Neural cell (in vitro differentiated cells): ENCODE measurements at regions not wholly inside any gene's neighbourhood (a gene's known extent, or its start where the extent isn't known, plus 50 kb on each side); places are given as distances from the start of the nearest gene placed in this dataset.

ENCODE experiments used
- EZH2 ChIP-seq: fragments of 200-600, 300-800 bp; shearing (Covaris generic), sonication (generic); IDR thresholded peaks from 2 replicates; pipeline ENCODE4 v1.6.1; 2014; ENCODE audit warnings: antibody characterized with exemption, low read length, borderline replicate concordance, mild to moderate bottlenecking; ENCODE audit not compliant: insufficient read depth, poor library complexity, severe bottlenecking
- POLR2AphosphoS5 ChIP-seq: IDR thresholded peaks from 2 replicates; pipeline ENCODE4 v1.6.1; 2012
- SMC3 ChIP-seq: fragments of 450-650 bp; conservative IDR thresholded peaks from 2 replicates; pipeline ENCODE4 v1.6.1; 2014; ENCODE audit warnings: antibody characterized with exemption, mild to moderate bottlenecking, moderate library complexity; ENCODE audit not compliant: poor library complexity
- TF ChIP-seq, protein P1 (sequence below): fragments of 450-650 bp; IDR thresholded peaks from 2 replicates; pipeline ENCODE4 v1.5.1; 2014; ENCODE audit warnings: antibody characterized with exemption, mild to moderate bottlenecking, moderate library complexity; ENCODE audit not compliant: poor library complexity, severe bottlenecking

DNA sequence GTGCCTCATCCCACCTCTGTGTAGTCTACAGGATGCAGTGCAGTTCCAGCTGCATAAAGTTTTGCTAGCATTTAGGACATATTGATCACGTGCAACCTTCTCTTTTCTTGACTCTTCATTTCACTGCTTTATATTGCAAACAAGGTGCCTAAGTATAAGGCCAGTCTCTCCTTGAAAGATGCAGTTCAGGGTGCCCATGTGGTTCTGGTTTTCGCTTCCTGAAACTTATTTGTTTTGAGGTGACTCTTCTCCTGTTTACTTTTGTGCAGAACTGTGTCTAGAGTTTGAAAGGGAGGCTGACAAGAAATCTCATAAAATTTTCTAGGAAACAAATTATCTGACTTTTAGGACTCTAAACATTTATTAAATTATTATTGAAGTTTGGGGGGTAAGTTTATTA lies 189.9 kb downstream of the UBE2E3 start:
- TF ChIP-seq, protein P1, sequence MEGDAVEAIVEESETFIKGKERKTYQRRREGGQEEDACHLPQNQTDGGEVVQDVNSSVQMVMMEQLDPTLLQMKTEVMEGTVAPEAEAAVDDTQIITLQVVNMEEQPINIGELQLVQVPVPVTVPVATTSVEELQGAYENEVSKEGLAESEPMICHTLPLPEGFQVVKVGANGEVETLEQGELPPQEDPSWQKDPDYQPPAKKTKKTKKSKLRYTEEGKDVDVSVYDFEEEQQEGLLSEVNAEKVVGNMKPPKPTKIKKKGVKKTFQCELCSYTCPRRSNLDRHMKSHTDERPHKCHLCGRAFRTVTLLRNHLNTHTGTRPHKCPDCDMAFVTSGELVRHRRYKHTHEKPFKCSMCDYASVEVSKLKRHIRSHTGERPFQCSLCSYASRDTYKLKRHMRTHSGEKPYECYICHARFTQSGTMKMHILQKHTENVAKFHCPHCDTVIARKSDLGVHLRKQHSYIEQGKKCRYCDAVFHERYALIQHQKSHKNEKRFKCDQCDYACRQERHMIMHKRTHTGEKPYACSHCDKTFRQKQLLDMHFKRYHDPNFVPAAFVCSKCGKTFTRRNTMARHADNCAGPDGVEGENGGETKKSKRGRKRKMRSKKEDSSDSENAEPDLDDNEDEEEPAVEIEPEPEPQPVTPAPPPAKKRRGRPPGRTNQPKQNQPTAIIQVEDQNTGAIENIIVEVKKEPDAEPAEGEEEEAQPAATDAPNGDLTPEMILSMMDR: no peak
- TF ChIP-seq EZH2: no peak
- no peak for TF ChIP-seq SMC3
- no peak for TF ChIP-seq POLR2AphosphoS5
